Heart left ventricle (tissue), 13 donors: ENCODE measurements at regions not wholly inside any gene's neighbourhood (a gene's known extent, or its start where the extent isn't known, plus 50 kb on each side); places are given as distances from the start of the nearest gene placed in this dataset.

Experiments
- CTCF ChIP-seq, 12 donors: fragments of 200-600 bp; sonication (generic) in 4 of 12; IDR thresholded peaks; one replicate each; pipeline versions ENCODE4 v1.5.0 to v1.8.0; 2018 to 2022; ENCODE audit warnings: antibody characterized with exemption in 12 of 12, mild to moderate bottlenecking in 5 of 12
- POLR2A ChIP-seq, 2 donors: fragments of 450-650 bp; IDR thresholded peaks; one replicate each; pipeline ENCODE4 v1.6.1; 2017; ENCODE audit warnings: antibody characterized with exemption in 2 of 2, mild to moderate bottlenecking in 2 of 2, moderate library complexity in 2 of 2
- donor health status: ischemic (EF 13 %, LVEDD 7.1; RV severe dilation, severe dysfunction).
- donor health status: DM: no; HTN: yes; CAD: no.
- donor health status: DM: no; HTN: no; CAD: no.
- donor health status: ischemic (EF 25% LVEDD 6.9; RV normal size, moderate dysfunction).
- donor health status: ischemic (EF 25% LVEDD 5.7; RV mildly dilated, moderate dysfunction).
- donor health status: ischemic (EF 35%, LVEDD 5.7; RV mildly dilated, moderate dysfunction).
- donor health status: nonischemic (EF 11% LVEDD 7.7; RV severe dilation, severe dysfunction).
- donor health status: DM: yes; HTN: yes; CAD: no.
- donor health status: PGD.
- donor health status: ischemic (EF 29% LVEDD 5.4; RV normal size, mild dysfunction).
- donor health status: nonischemic (EF 23%, LVEDD 6.1; RV moderate dilation, normal function).

GRCh38 chr16:51445250-51445649, 294.2 kb upstream of the SALL1 start:
- TF ChIP-seq CTCF (IDR thresholded peaks at IDR 0.05) (no peak), POLR2A (IDR thresholded peaks at IDR 0.05) (no peak)
